ENCODE measurements at regions not wholly inside any gene's neighbourhood (a gene's known extent, or its start where the extent isn't known, plus 50 kb on each side); places are given as distances from the start of the nearest gene placed in this dataset.

- H3K9me3 ChIP-seq: no peaks in the 10 kb centered on the region
- no peak overlapping the region for H3K27ac ChIP-seq
- H3K27me3 ChIP-seq (replicated peaks; ENCODE audit: insufficient read depth): no peaks in the 10 kb centered on the region
- no peaks in the 10 kb centered on the region for H3K36me3 ChIP-seq
- ATAC-seq (ENCODE audit: insufficient number of reproducible peaks, low FRiP score, low read depth): no peak
- no peaks in the 10 kb centered on the region for H3K4me1 ChIP-seq (ENCODE audit: control insufficient read depth in 1 of 2, low read depth in 2 of 2)
- TF ChIP-seq CTCF (IDR thresholded peaks at IDR 0.05): no peak
- no peak for DNase-seq (ENCODE audit: low spot score)
- no peak overlapping the region for H3K4me3 ChIP-seq
These were observed 341.3 kb downstream of the MYCN start for GRCh38 chr2:16281451-16282335.

- Histone ChIP-seq H3K4me3 (no peak overlapping the region), H3K36me3 (no peaks in the 10 kb centered on the region), H3K9me3 (no peaks in the 10 kb centered on the region), H3K27me3 (replicated peaks; ENCODE audit: insufficient read depth) (no peaks in the 10 kb centered on the region), H3K27ac (no peak overlapping the region), H3K4me1 (ENCODE audit: control insufficient read depth in 1 of 2, low read depth in 2 of 2) (no peaks in the 10 kb centered on the region)
- DNase-seq (ENCODE audit: low spot score) (no peak), ATAC-seq (ENCODE audit: insufficient number of reproducible peaks, low FRiP score, low read depth) (no peak)
- no peak for TF ChIP-seq CTCF (IDR thresholded peaks at IDR 0.05)
These were observed 339.7 kb downstream of the MYCN start for GRCh38 chr2:16280081-16280480.

GRCh38 chr2:16279641-16280040 lies 339.3 kb downstream of the MYCN start:
- Histone ChIP-seq H3K4me1 (ENCODE audit: control insufficient read depth in 1 of 2, low read depth in 2 of 2) (no peaks in the 10 kb centered on the region), H3K27ac (no peak overlapping the region), H3K36me3 (no peaks in the 10 kb centered on the region), H3K4me3 (no peak overlapping the region), H3K9me3 (no peaks in the 10 kb centered on the region), H3K27me3 (replicated peaks; ENCODE audit: insufficient read depth) (no peaks in the 10 kb centered on the region)
- DNase-seq (ENCODE audit: low spot score) (no peak), ATAC-seq (ENCODE audit: insufficient number of reproducible peaks, low FRiP score, low read depth) (no peak)
- no peak for TF ChIP-seq CTCF (IDR thresholded peaks at IDR 0.05)

- no peaks in the 10 kb centered on the region for H3K36me3 ChIP-seq
- H3K4me1 ChIP-seq (ENCODE audit: control insufficient read depth in 1 of 2, low read depth in 2 of 2): no peaks in the 10 kb centered on the region
- no peak for DNase-seq (ENCODE audit: low spot score)
- TF ChIP-seq CTCF (IDR thresholded peaks at IDR 0.05): no peak
- no peak overlapping the region for H3K27ac ChIP-seq
- no peak overlapping the region for H3K4me3 ChIP-seq
- no peak for ATAC-seq (ENCODE audit: insufficient number of reproducible peaks, low FRiP score, low read depth)
- H3K9me3 ChIP-seq: no peaks in the 10 kb centered on the region
- H3K27me3 ChIP-seq (replicated peaks; ENCODE audit: insufficient read depth): no peaks in the 10 kb centered on the region
These were observed 338.8 kb downstream of the MYCN start for GRCh38 chr2:16279201-16279570.

- no peaks in the 10 kb centered on the region for H3K36me3 ChIP-seq
- DNase-seq (ENCODE audit: low spot score) (no peak), ATAC-seq (ENCODE audit: insufficient number of reproducible peaks, low FRiP score, low read depth) (no peak)
- H3K9me3 ChIP-seq: no peaks in the 10 kb centered on the region
- H3K4me1 ChIP-seq (ENCODE audit: control insufficient read depth in 1 of 2, low read depth in 2 of 2): no peaks in the 10 kb centered on the region
- no peaks in the 10 kb centered on the region for H3K27me3 ChIP-seq (replicated peaks; ENCODE audit: insufficient read depth)
- H3K27ac ChIP-seq: no peak overlapping the region
- no peak overlapping the region for H3K4me3 ChIP-seq
- no peak for TF ChIP-seq CTCF (IDR thresholded peaks at IDR 0.05)
These were observed 338.3 kb downstream of the MYCN start for GRCh38 chr2:16278421-16279200.
